ENCODE measurements at regions not wholly inside any gene's neighbourhood (a gene's known extent, or its start where the extent isn't known, plus 50 kb on each side); places are given as distances from the start of the nearest gene placed in this dataset.
A peak's percentile ranks its signal among the peaks of the same experiment; 100 is the strongest.
"Not testable (repeated sequence)": the region's sequence is repeated elsewhere in the genome, so short reads cannot be mapped to it uniquely, and the experiment has no call there.

DNA sequence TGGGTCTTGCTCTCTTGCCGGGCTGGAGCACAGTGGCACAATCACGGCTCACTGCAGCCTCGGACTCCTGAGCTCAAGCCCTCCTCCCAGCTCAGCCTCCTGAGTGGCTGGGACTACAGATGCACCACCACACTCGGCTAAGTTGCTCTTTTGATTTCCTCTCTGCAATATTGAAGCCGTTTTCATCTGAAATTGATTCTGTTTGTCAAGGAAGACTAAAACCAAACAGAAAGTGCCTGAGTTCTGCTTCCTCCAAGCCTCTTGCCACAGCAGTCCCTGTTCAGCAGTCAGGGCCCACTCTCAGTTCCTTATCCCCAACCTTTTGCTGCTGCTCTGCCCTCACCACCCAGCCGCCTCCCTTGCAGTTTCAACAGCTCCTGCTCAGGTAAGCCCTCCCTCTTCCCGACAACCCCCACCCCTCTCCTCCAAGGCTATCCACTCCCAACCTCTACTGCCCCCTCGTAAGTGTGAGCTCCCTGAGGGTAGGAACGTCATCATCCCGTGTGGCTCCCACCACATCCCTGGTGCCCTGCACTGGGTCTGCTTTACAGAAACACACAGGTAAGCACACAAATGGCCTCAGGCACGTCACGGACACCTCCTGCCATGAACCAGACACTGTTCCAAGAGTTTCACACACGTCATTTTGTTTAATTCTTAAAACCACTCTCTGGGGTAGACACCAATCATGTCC lies 70.7 kb upstream of the TAB2 start:
- 82 to 86% (median 85%) methylated on average over 13 of the region's 13 CpGs for WGBS, 5 donors
- Histone ChIP-seq H3K27me3 (no peaks in the 10 kb centered on the region), H3K36me3 (no peaks in the 10 kb centered on the region), H3K9me3 (no peaks in the 10 kb centered on the region), H3K4me3 (no peak overlapping the region), H3K27ac (peak overlapping the region in 1 of 5 donors; percentile 3), H3K4me1 (peaks cover 0 to 9% (median 0%) of the 10 kb centered on the region in 4 donors)
- intact Hi-C loops (cut with DNase I; ENCODE audit: low total_unique reads): no loop called here
- DNase-seq: peak in 1 of 2 donors; percentile 30
- TF ChIP-seq, protein P1, sequence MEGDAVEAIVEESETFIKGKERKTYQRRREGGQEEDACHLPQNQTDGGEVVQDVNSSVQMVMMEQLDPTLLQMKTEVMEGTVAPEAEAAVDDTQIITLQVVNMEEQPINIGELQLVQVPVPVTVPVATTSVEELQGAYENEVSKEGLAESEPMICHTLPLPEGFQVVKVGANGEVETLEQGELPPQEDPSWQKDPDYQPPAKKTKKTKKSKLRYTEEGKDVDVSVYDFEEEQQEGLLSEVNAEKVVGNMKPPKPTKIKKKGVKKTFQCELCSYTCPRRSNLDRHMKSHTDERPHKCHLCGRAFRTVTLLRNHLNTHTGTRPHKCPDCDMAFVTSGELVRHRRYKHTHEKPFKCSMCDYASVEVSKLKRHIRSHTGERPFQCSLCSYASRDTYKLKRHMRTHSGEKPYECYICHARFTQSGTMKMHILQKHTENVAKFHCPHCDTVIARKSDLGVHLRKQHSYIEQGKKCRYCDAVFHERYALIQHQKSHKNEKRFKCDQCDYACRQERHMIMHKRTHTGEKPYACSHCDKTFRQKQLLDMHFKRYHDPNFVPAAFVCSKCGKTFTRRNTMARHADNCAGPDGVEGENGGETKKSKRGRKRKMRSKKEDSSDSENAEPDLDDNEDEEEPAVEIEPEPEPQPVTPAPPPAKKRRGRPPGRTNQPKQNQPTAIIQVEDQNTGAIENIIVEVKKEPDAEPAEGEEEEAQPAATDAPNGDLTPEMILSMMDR (IDR thresholded peaks at IDR 0.05): no peak

DNA sequence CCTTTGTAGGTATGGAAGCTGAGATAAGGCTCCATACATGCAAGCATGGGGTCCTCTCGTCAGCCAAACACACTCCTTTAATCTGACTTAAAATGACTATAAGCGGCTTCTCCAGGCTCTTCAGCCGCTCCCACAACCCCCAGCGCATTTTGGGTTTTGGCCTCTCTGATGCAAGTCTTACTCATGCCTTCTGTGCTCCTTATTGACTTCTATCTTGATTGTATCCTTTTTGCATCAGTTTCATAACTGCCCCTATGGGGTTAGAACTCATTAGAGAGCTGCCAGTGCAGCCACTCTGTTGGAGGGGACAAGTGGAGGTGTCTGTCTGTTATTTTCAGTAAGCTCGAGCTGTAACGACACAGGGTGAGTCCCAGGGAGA lies 70.1 kb upstream of the TAB2 start:
- H3K27me3 ChIP-seq: no peaks in the 10 kb centered on the region
- no peak for TF ChIP-seq POLR2A (IDR thresholded peaks at IDR 0.05)
- no peak for TF ChIP-seq POLR2AphosphoS5 (IDR thresholded peaks at IDR 0.05)
- TF ChIP-seq EP300 (IDR thresholded peaks at IDR 0.05): no peak
- TF ChIP-seq, protein P1 (IDR thresholded peaks at IDR 0.05): no peak
- no peaks in the 10 kb centered on the region for H3K9me3 ChIP-seq
- peaks cover 0 to 9% (median 0%) of the 10 kb centered on the region in 4 donors for H3K4me1 ChIP-seq
- H3K36me3 ChIP-seq: no peaks in the 10 kb centered on the region
- H3K4me3 ChIP-seq: no peak overlapping the region
- 86 to 97% (median 95%) methylated on average over 6 of the region's 6 CpGs for WGBS, 5 donors
- no peak for DNase-seq
- H3K27ac ChIP-seq: no peak overlapping the region
- intact Hi-C loops (cut with DNase I; ENCODE audit: low total_unique reads): no loop called here

DNA sequence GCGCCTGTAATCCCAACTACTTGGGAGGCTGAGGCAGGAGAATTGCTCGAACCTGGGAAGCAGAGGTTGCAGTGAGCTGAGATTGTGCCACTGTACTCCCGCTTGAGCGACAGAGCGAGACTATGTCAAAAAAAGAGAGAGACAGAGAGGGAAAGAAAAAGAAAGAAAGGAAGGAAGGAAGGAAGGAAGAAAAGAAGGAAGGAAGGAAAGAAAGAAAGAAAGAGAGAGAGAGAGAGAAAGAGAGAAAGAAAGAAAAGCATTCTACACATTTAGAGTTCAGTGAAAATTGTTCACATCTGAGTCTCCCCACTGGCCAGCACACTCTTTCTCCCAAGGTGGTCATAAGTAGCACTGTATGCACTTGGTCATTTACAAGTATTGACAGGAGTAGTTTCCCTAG lies 69.2 kb upstream of the TAB2 start:
- H3K27ac ChIP-seq; H3K4me1 ChIP-seq; H3K9me3 ChIP-seq; intact Hi-C loops (cut with DNase I; ENCODE audit: low total_unique reads); H3K27me3 ChIP-seq; DNase-seq; H3K4me3 ChIP-seq; H3K36me3 ChIP-seq: not testable (repeated sequence)
- 95 to 99% (median 98%) methylated on average over 5 of the region's 5 CpGs for WGBS, 5 donors

DNA sequence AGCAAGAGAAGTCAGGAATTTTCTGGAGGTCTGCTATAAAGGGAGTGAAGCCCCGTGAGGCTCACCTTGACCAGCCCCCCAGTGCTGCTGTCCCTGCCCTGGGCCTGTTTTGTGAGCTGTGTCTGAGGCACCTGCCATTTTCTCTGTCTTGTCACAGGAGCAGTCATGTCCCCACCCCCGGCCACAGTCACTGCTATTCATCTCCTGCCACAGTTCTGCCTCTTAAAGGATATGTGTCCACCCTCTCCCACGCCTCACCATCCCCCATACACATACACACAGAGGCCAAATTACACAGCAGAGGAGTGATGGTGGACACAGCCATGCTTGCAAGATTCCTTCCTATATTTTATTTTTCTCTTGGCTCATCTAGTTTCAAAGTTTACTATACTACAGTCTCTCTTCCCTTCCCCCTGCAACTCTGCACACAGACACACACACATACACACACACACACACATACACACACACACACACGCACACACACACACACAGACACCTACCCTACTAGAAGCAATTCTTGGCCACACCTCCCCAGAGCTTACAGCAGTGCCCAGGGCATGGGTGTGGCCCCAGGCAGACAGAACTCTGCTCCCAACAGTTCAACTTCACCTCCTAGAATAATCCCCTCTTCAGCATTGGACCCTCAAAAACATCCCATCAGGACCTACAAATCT lies 68.7 kb upstream of the TAB2 start:
- 54 to 67% (median 60%) methylated on average over 4 of the region's 4 CpGs for WGBS, 5 donors
- H3K9me3 ChIP-seq: no peaks in the 10 kb centered on the region
- H3K27ac ChIP-seq: no peak overlapping the region
- no peaks in the 10 kb centered on the region for H3K36me3 ChIP-seq
- intact Hi-C loops (cut with DNase I; ENCODE audit: low total_unique reads): no loop called here
- no peak for TF ChIP-seq POLR2AphosphoS5 (IDR thresholded peaks at IDR 0.05)
- TF ChIP-seq, protein P1 (IDR thresholded peaks at IDR 0.05): no peak
- TF ChIP-seq EP300 (IDR thresholded peaks at IDR 0.05): no peak
- TF ChIP-seq POLR2A (IDR thresholded peaks at IDR 0.05): no peak
- no peak overlapping the region for H3K4me3 ChIP-seq
- H3K4me1 ChIP-seq: peaks cover 0 to 9% (median 0%) of the 10 kb centered on the region in 4 donors
- no peaks in the 10 kb centered on the region for H3K27me3 ChIP-seq
- DNase-seq: peak in 1 of 2 donors; percentile 73
